H1 (cell line): ENCODE measurements at regions not wholly inside any gene's neighbourhood (a gene's known extent, or its start where the extent isn't known, plus 50 kb on each side); places are given as distances from the start of the nearest gene placed in this dataset.

ENCODE experiments used
- CTCF ChIA-PET: fragments of 300-600 bp; sonication (Branson Sonifier 250); formaldehyde crosslinking; loops from one replicate; lab custom pipeline; 2021; ENCODE audit not compliant: partially characterized antibody; lab: Charles Lee
- POLR2A ChIA-PET: fragments of 300-600 bp; sonication (Branson Sonifier 250); formaldehyde crosslinking; loops from one replicate; lab custom pipeline; 2021; ENCODE audit warnings: inconsistent platforms; ENCODE audit not compliant: partially characterized antibody; lab: Charles Lee
- DNase-seq, 2 experiments: peaks; one replicate each; pipeline versions ENCODE4 v3.0.0 to v3.0.0-alpha.2; 2010 to 2022; ENCODE audit warnings: low spot score in 2 of 2, low read depth in 1 of 2, mixed read lengths in 1 of 2
- FAIRE-seq: peaks from 2 replicates; lab custom pipeline; 2011; peaks lifted over from hg19 to GRCh38; lab: Jason Lieb, UNC
- H2AFZ ChIP-seq: 2 replicates; pipeline ENCODE4 v1.8.1; 2012; ENCODE audit warnings: low read length, inconsistent platforms
- H2AK5ac ChIP-seq: 2 replicates; pipeline ENCODE4 v1.6.1; 2013; ENCODE audit warnings: low read depth, low read length
- H2BK120ac ChIP-seq: replicated peaks from 2 replicates; pipeline ENCODE3; 2013; ENCODE audit warnings: low read depth, low read length, inconsistent platforms
- H2BK12ac ChIP-seq: 2 replicates; pipeline ENCODE4 v1.6.1; 2013; ENCODE audit warnings: low read depth, low read length
- H2BK15ac ChIP-seq: 2 replicates; pipeline ENCODE4 v1.6.1; 2013; ENCODE audit warnings: low read length
- H2BK20ac ChIP-seq: 2 replicates; pipeline ENCODE4 v1.6.1; 2013; ENCODE audit warnings: low read length
- H2BK5ac ChIP-seq: 2 replicates; pipeline ENCODE4 v1.6.1; 2013; ENCODE audit warnings: low read depth, low read length
- H3K14ac ChIP-seq: 2 replicates; pipeline ENCODE4 v1.6.1; 2013; ENCODE audit warnings: inconsistent platforms; ENCODE audit not compliant: insufficient read length
- H3K18ac ChIP-seq: 2 replicates; pipeline ENCODE4 v1.6.1; 2013; ENCODE audit warnings: low read length; ENCODE audit errors: extremely low read depth
- H3K23ac ChIP-seq: 2 replicates; pipeline ENCODE4 v1.6.1; 2013; ENCODE audit warnings: inconsistent platforms; ENCODE audit not compliant: insufficient read length
- H3K23me2 ChIP-seq: 2 replicates; pipeline ENCODE4 v1.6.1; 2013; ENCODE audit warnings: low read depth, low read length
- H3K27ac ChIP-seq: 2 replicates; pipeline ENCODE4 v1.6.1; 2011; ENCODE audit warnings: low read depth, low read length, inconsistent platforms
- H3K27me3 ChIP-seq, 4 experiments: replicated peaks in 1 of 4; 1 replicate in 1 of 4; 2 replicates in 3 of 4; pipeline versions ENCODE4 v1.6.1 to v1.8.1; 2011 to 2013; ENCODE audit warnings: low read length in 3 of 4, mild to moderate bottlenecking in 3 of 4, inconsistent platforms in 2 of 4, mixed read lengths in 2 of 4, moderate library complexity in 1 of 4; ENCODE audit not compliant: control insufficient read depth in 3 of 4, insufficient read depth in 3 of 4; ENCODE audit errors: extremely low read depth in 1 of 4
- H3K36me3 ChIP-seq, 4 experiments: 2 replicates each; pipeline versions ENCODE4 v1.6.1 to v1.8.1; 2011 to 2013; ENCODE audit warnings: mild to moderate bottlenecking in 4 of 4, low read length in 3 of 4, moderate library complexity in 2 of 4, control low read depth in 1 of 4, inconsistent platforms in 1 of 4; ENCODE audit not compliant: insufficient read depth in 4 of 4, control insufficient read depth in 2 of 4
- H3K4ac ChIP-seq: replicated peaks from 2 replicates; pipeline ENCODE3; 2013; ENCODE audit warnings: low read length, low read depth, mixed read lengths, inconsistent platforms; ENCODE audit not compliant: insufficient read length
- H3K4me1 ChIP-seq, 4 experiments: replicated peaks in 1 of 4; 1 replicate in 1 of 4; 2 replicates in 3 of 4; pipeline versions ENCODE4 v1.6.1 to v1.8.1; 2011 to 2013; ENCODE audit warnings: low read length in 3 of 4, inconsistent platforms in 2 of 4, mixed read lengths in 1 of 4; ENCODE audit not compliant: insufficient read depth in 4 of 4, control insufficient read depth in 3 of 4
- H3K4me2 ChIP-seq, 2 experiments: 2 replicates each; pipeline versions ENCODE4 v1.6.1 to v1.8.1; 2011 to 2013; ENCODE audit warnings: low read depth in 2 of 2, low read length in 2 of 2, control low read depth in 1 of 2, inconsistent platforms in 1 of 2, mild to moderate bottlenecking in 1 of 2; ENCODE audit not compliant: insufficient read depth in 1 of 2
- H3K4me3 ChIP-seq, 4 experiments: fragments of 200-600, 300-600 bp in 1 of 4; sonication (generic), shearing (Covaris generic), sonication (Bioruptor Twin) in 1 of 4; 2 replicates each; pipeline versions ENCODE4 v1.5.1 to v1.8.1; 2011 to 2016; ENCODE audit warnings: low read length in 4 of 4, low read depth in 3 of 4, control low read depth in 2 of 4, inconsistent platforms in 2 of 4, mild to moderate bottlenecking in 2 of 4, mixed read lengths in 1 of 4, moderate library complexity in 1 of 4; ENCODE audit not compliant: insufficient read depth in 2 of 4; ENCODE audit errors: extremely low read depth in 1 of 4
- H3K56ac ChIP-seq: replicated peaks from 2 replicates; pipeline ENCODE3; 2013; ENCODE audit warnings: low read depth, mild to moderate bottlenecking, mixed read lengths, low read length, inconsistent platforms; ENCODE audit not compliant: insufficient read length
- H3K79me1 ChIP-seq: 2 replicates; pipeline ENCODE4 v1.6.1; 2013; ENCODE audit warnings: low read depth, low read length, control low read depth
- H3K79me2 ChIP-seq, 2 experiments: 2 replicates each; pipeline versions ENCODE4 v1.6.1 to v1.8.1; 2012 to 2013; ENCODE audit warnings: low read length in 2 of 2, mild to moderate bottlenecking in 2 of 2, inconsistent platforms in 1 of 2; ENCODE audit not compliant: insufficient read depth in 2 of 2, control insufficient read depth in 1 of 2
- H3K9ac ChIP-seq, 4 experiments: replicated peaks in 1 of 4; 1 replicate in 1 of 4; 2 replicates in 3 of 4; pipeline versions ENCODE4 v1.6.1 to v1.8.1; 2011 to 2013; ENCODE audit warnings: low read depth in 3 of 4, low read length in 3 of 4, control low read depth in 2 of 4, mild to moderate bottlenecking in 2 of 4, moderate library complexity in 2 of 4, inconsistent platforms in 1 of 4; ENCODE audit errors: extremely low read depth in 1 of 4
- H3K9me3 ChIP-seq, 2 experiments: 2 replicates each; pipeline versions ENCODE4 v1.6.1 to v1.8.1; 2012 to 2013; ENCODE audit warnings: mild to moderate bottlenecking in 2 of 2, moderate library complexity in 2 of 2, control low read depth in 1 of 2, inconsistent platforms in 1 of 2, low read depth in 1 of 2, low read length in 1 of 2, mixed read lengths in 1 of 2; ENCODE audit not compliant: insufficient read depth in 2 of 2
- H4K20me1 ChIP-seq, 2 experiments: replicated peaks in 1 of 2; 2 replicates each; pipeline versions ENCODE3 to v1.8.1; 2011 to 2013; ENCODE audit warnings: inconsistent platforms in 2 of 2, low read length in 2 of 2, mild to moderate bottlenecking in 1 of 2; ENCODE audit not compliant: insufficient read depth in 2 of 2, control insufficient read depth in 1 of 2
- H4K5ac ChIP-seq: 2 replicates; pipeline ENCODE4 v1.6.1; 2013; ENCODE audit warnings: low read length, low read depth, mixed read lengths, inconsistent platforms; ENCODE audit not compliant: insufficient read length
- H4K8ac ChIP-seq: 2 replicates; pipeline ENCODE4 v1.8.0; 2013; ENCODE audit warnings: mild to moderate bottlenecking, moderate library complexity, low read length, inconsistent platforms; ENCODE audit not compliant: insufficient read depth; ENCODE audit errors: extremely low read depth
- H4K91ac ChIP-seq: replicated peaks from 2 replicates; pipeline ENCODE3; 2013; ENCODE audit warnings: low read length, mixed read lengths, inconsistent platforms; ENCODE audit not compliant: insufficient read length
- CREB1 ChIP-seq: IDR thresholded peaks from 2 replicates; pipeline ENCODE4 v1.6.1; 2012; ENCODE audit warnings: inconsistent platforms
- E2F6 ChIP-seq: IDR thresholded peaks from 2 replicates; pipeline ENCODE4 v1.6.1; 2012; ENCODE audit warnings: inconsistent platforms
- EZH2 ChIP-seq: fragments of 200-600 bp; sonication (generic); IDR thresholded peaks from 2 replicates; pipeline ENCODE4 v1.7.1; 2012; ENCODE audit warnings: low read depth, mild to moderate bottlenecking, moderate library complexity, low read length, inconsistent platforms; ENCODE audit not compliant: severe bottlenecking
- KDM4A ChIP-seq: IDR thresholded peaks from one replicate; pipeline ENCODE4 v1.7.1; 2012; ENCODE audit warnings: low read depth, mild to moderate bottlenecking, moderate library complexity, low read length, inconsistent platforms; ENCODE audit not compliant: severe bottlenecking
- NANOG ChIP-seq: IDR thresholded peaks from 2 replicates; pipeline ENCODE4 v1.6.1; 2011; ENCODE audit warnings: low read length, low read depth, mild to moderate bottlenecking, inconsistent platforms; ENCODE audit not compliant: insufficient read depth, poor library complexity, severe bottlenecking
- RAD21 ChIP-seq, 2 experiments: IDR thresholded peaks in 1 of 2; conservative IDR thresholded peaks in 1 of 2; 2 replicates each; pipeline ENCODE4 v1.6.1; 2011; ENCODE audit warnings: low read depth in 2 of 2, low read length in 2 of 2, improper control_type of control experiment in 1 of 2, inconsistent platforms in 1 of 2, mild to moderate bottlenecking in 1 of 2, moderate library complexity in 1 of 2
- TBP ChIP-seq: IDR thresholded peaks from 2 replicates; pipeline ENCODE4 v1.6.1; 2011; ENCODE audit warnings: low read depth, low read length, improper control_type of control experiment
- TEAD4 ChIP-seq: IDR thresholded peaks from 2 replicates; pipeline ENCODE4 v1.6.1; 2012; ENCODE audit warnings: low read depth, low read length, inconsistent platforms, mixed read lengths
- USF2 ChIP-seq: IDR thresholded peaks from 2 replicates; pipeline ENCODE4 v1.6.1; 2011; ENCODE audit warnings: low read length, improper control_type of control experiment
- WGBS, 2 experiments: shearing (Covaris generic) in 1 of 2; methylation state at CpG; one replicate each; pipeline versions ENCODE4 v1.1.6 to v1.1.7; 2013 to 2015; ENCODE audit warnings: low lambda C conversion rate in 2 of 2, mixed read lengths in 2 of 2, inconsistent platforms in 1 of 2, low coverage in 1 of 2, missing lambda C conversion rate in 1 of 2; ENCODE audit not compliant: insufficient replicate concordance in 2 of 2, insufficient coverage in 1 of 2, insufficient read length in 1 of 2; ENCODE audit errors: extremely low coverage in 1 of 2, missing lambda C conversion rate in 1 of 2; 5-methylcytosine and 5-hydroxymethylcytosine counted together
- TF ChIP-seq, protein P1 (sequence below): IDR thresholded peaks from 2 replicates; pipeline ENCODE4 v1.6.1; 2012; ENCODE audit warnings: low read length, inconsistent platforms

DNA sequence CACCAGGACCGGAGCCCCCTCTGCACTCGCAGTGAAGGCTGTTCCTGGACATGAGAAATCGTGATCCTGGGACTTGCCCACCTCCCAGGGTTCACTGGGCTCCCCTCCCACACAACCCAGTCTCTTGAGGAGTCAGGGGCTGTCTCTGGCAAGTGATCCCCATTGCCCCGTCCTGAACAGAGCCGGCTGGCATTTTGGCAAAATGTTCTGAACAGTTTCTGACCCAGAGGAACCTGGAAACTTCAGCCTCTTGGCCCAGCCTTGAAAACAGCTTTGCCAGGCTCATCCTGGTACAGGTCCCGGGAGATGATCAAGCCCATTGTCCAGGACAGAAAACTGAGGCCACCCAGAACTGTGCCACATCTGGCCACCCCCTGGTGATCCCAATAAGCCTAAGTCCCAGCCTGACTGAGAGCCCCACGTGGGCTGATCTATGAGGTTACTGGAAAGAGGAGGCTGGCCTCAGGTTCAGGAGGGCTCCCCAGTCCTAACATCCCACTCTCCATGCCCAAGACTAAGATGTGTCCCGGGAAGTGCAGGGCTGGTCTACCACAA, 115.7 kb downstream of the OAT start:
- Histone ChIP-seq H3K79me1 (no peaks in the 10 kb centered on the region), H4K91ac (no peak overlapping the region), H3K27ac (no peak overlapping the region), H3K14ac (no peak overlapping the region), H2BK12ac (no peak overlapping the region), H3K4me2 (no peak overlapping the region), H2BK20ac (no peak overlapping the region), H2AK5ac (no peak overlapping the region), H4K20me1 (no peaks in the 10 kb centered on the region), H3K79me2 (no peaks in the 10 kb centered on the region), H3K23me2 (peaks cover 6% of the 10 kb centered on the region; the same call in 1 of the 2 replicates), H3K9ac (no peak overlapping the region), H3K4ac (no peak overlapping the region), H4K5ac (no peak overlapping the region), H3K23ac (no peak overlapping the region), H3K4me1 (no peaks in the 10 kb centered on the region), H2BK15ac (no peak overlapping the region), H3K27me3 (no peaks in the 10 kb centered on the region), H3K4me3 (no peak overlapping the region), H3K56ac (no peak overlapping the region), H4K8ac (no peak overlapping the region), H3K36me3 (no peaks in the 10 kb centered on the region), H3K18ac (no peak overlapping the region), H2BK5ac (no peak overlapping the region), H3K9me3 (peaks cover 21 to 24% of the 10 kb centered on the region in 2 experiments), H2BK120ac (no peak overlapping the region), H2AFZ (no peak overlapping the region)
- CTCF ChIA-PET = interaction anchor here (1.0 kb wide), 1 partner anchor 44 kb away, joined by 4 read pairs; no protein-coding TSS in a partner anchor
- DNase-seq (no peak), FAIRE-seq (no peak)
- WGBS, 2 experiments = 89% methylated on average over 8 of the region's 8 CpGs; no CpG with 5 or more reads in 1 of the 2 experiments
- POLR2A ChIA-PET = no interaction called here
- TF ChIP-seq EZH2 (no peak), USF2 (no peak), KDM4A (no peak), NANOG (no peak), E2F6 (no peak), CREB1 (no peak), RAD21 (IDR thresholded peaks at IDR 0.05 in 1 of 2, conservative IDR thresholded peaks at IDR 0.05 in 1 of 2; ENCODE audit: low read depth in 2 of 2, low read length in 2 of 2) (no peak), TEAD4 (no peak), TBP (no peak)
- TF ChIP-seq, protein P1, sequence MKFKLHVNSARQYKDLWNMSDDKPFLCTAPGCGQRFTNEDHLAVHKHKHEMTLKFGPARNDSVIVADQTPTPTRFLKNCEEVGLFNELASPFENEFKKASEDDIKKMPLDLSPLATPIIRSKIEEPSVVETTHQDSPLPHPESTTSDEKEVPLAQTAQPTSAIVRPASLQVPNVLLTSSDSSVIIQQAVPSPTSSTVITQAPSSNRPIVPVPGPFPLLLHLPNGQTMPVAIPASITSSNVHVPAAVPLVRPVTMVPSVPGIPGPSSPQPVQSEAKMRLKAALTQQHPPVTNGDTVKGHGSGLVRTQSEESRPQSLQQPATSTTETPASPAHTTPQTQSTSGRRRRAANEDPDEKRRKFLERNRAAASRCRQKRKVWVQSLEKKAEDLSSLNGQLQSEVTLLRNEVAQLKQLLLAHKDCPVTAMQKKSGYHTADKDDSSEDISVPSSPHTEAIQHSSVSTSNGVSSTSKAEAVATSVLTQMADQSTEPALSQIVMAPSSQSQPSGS = no peak
